GM23248 (cell line): ENCODE measurements at regions not wholly inside any gene's neighbourhood (a gene's known extent, or its start where the extent isn't known, plus 50 kb on each side); places are given as distances from the start of the nearest gene placed in this dataset.

ENCODE experiments used
- DNase-seq: peaks from one replicate; pipeline ENCODE4 v3.0.0-alpha.2; 2015
- H2AFZ ChIP-seq: fragments of 200-600 bp; sonication (generic); 2 replicates; pipeline ENCODE4 v1.6.1; 2016; ENCODE audit warnings: antibody characterized with exemption
- H3F3A ChIP-seq: fragments of 200-600 bp; sonication (generic); 2 replicates; pipeline ENCODE4 v1.6.1; 2016; ENCODE audit warnings: mild to moderate bottlenecking, antibody characterized with exemption, mixed run types; ENCODE audit not compliant: insufficient read depth
- H3K27ac ChIP-seq: fragments of 200-600 bp; sonication (generic); 2 replicates; pipeline ENCODE4 v1.5.1; 2016; ENCODE audit warnings: mild to moderate bottlenecking
- H3K27me3 ChIP-seq: fragments of 200-600 bp; sonication (generic); replicated peaks from 2 replicates; pipeline ENCODE4 v1.6.1; 2016; ENCODE audit warnings: mild to moderate bottlenecking; ENCODE audit not compliant: insufficient read depth
- H3K36me3 ChIP-seq: fragments of 200-600 bp; sonication (generic); 2 replicates; pipeline ENCODE4 v1.6.1; 2016; ENCODE audit warnings: low read depth, mild to moderate bottlenecking
- H3K4me1 ChIP-seq: fragments of 200-600 bp; sonication (generic); 2 replicates; pipeline ENCODE4 v1.6.1; 2016; ENCODE audit warnings: mild to moderate bottlenecking; ENCODE audit not compliant: insufficient read depth
- H3K4me2 ChIP-seq: fragments of 200-600 bp; sonication (generic); one replicate; pipeline ENCODE4 v1.6.1; 2016; ENCODE audit warnings: mild to moderate bottlenecking; ENCODE audit not compliant: unreplicated experiment
- H3K4me3 ChIP-seq: fragments of 200-600 bp; sonication (generic); 2 replicates; pipeline ENCODE4 v1.5.1; 2016; ENCODE audit warnings: mild to moderate bottlenecking
- H3K79me2 ChIP-seq: fragments of 200-600 bp; sonication (generic); 2 replicates; pipeline ENCODE4 v1.6.1; 2016; ENCODE audit warnings: mild to moderate bottlenecking; ENCODE audit not compliant: insufficient read depth
- H3K9ac ChIP-seq: fragments of 200-600 bp; sonication (generic); 2 replicates; pipeline ENCODE4 v1.6.1; 2016; ENCODE audit warnings: mild to moderate bottlenecking
- H3K9me2 ChIP-seq: fragments of 200-600 bp; sonication (generic); 2 replicates; pipeline ENCODE4 v1.6.1; 2016; ENCODE audit warnings: mixed run types, mild to moderate bottlenecking, moderate library complexity; ENCODE audit not compliant: insufficient read depth
- H3K9me3 ChIP-seq: fragments of 200-600 bp; sonication (generic); one replicate; pipeline ENCODE4 v1.6.1; 2017; ENCODE audit warnings: low read depth
- H4K20me1 ChIP-seq: fragments of 200-600 bp; sonication (generic); 2 replicates; pipeline ENCODE4 v1.6.0; 2016; ENCODE audit not compliant: insufficient read depth
- EZH2 ChIP-seq: fragments of 200-600 bp; sonication (generic); IDR thresholded peaks from 2 replicates; pipeline ENCODE4 v1.6.1; 2018; ENCODE audit warnings: antibody characterized with exemption, mild to moderate bottlenecking; ENCODE audit not compliant: insufficient read depth, poor library complexity, severe bottlenecking
- EZH2phosphoT487 ChIP-seq: fragments of 200-600 bp; sonication (generic); IDR thresholded peaks from 2 replicates; pipeline ENCODE4 v1.6.1; 2018; ENCODE audit warnings: antibody characterized with exemption, moderate library complexity, mild to moderate bottlenecking, low read depth; ENCODE audit not compliant: insufficient read depth
- WGBS, 2 experiments: methylation state at CpG; one replicate each; pipeline ENCODE4 v1.1.6; 2015 to 2017; ENCODE audit warnings: low lambda C conversion rate in 2 of 2, low coverage in 1 of 2; ENCODE audit errors: missing lambda C conversion rate in 2 of 2; 5-methylcytosine and 5-hydroxymethylcytosine counted together
- in situ Hi-C: fragments of 300-500 bp; cut with MboI; formaldehyde crosslinking; loops from 2 replicates; pipeline ENCODE4 v1.15.0; 2020

DNA sequence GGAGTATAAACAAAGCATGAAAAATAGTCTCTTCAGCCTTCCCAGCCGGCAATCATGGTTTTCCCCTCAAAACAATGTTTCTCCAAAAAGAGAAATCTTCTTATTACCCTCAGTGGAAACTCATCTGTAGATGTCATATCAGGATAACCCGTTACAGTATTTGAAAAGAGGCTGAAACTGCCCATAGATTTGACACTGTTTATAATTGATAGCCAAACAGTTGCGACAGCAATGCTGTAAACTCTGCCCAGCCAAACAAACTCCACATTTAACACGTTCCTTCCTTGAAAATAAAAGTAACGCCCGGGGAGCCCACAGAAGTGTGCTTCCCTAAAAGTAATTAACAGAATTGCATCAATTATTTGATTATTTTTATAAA lies 201.3 kb upstream of the FOXN3 start:
- peak overlapping the region; percentile 91 for H3K4me3 ChIP-seq
- peaks cover 13% of the 10 kb centered on the region for H3K4me1 ChIP-seq
- H3K9me3 ChIP-seq = no peaks in the 10 kb centered on the region
- H3K4me2 ChIP-seq = peak overlapping the region; percentile 94
- no peaks in the 10 kb centered on the region for H3K9me2 ChIP-seq
- no peak for TF ChIP-seq EZH2phosphoT487
- TF ChIP-seq EZH2 = no peak
- no peaks in the 10 kb centered on the region for H4K20me1 ChIP-seq
- peak overlapping the region; percentile 86 for H3K27ac ChIP-seq
- in situ Hi-C loops = no loop called here
- peaks cover 13% of the 10 kb centered on the region; the same call in 1 of the 2 replicates for H3F3A ChIP-seq
- peak; percentile 64 for DNase-seq
- 0 to 1% methylated on average over 6 of the region's 6 CpGs for WGBS, 2 experiments
- H3K36me3 ChIP-seq = no peaks in the 10 kb centered on the region
- H2AFZ ChIP-seq = peak overlapping the region; percentile 95
- peak overlapping the region; percentile 91 for H3K9ac ChIP-seq
- H3K79me2 ChIP-seq = peaks cover 37% of the 10 kb centered on the region
- no peaks in the 10 kb centered on the region for H3K27me3 ChIP-seq

DNA sequence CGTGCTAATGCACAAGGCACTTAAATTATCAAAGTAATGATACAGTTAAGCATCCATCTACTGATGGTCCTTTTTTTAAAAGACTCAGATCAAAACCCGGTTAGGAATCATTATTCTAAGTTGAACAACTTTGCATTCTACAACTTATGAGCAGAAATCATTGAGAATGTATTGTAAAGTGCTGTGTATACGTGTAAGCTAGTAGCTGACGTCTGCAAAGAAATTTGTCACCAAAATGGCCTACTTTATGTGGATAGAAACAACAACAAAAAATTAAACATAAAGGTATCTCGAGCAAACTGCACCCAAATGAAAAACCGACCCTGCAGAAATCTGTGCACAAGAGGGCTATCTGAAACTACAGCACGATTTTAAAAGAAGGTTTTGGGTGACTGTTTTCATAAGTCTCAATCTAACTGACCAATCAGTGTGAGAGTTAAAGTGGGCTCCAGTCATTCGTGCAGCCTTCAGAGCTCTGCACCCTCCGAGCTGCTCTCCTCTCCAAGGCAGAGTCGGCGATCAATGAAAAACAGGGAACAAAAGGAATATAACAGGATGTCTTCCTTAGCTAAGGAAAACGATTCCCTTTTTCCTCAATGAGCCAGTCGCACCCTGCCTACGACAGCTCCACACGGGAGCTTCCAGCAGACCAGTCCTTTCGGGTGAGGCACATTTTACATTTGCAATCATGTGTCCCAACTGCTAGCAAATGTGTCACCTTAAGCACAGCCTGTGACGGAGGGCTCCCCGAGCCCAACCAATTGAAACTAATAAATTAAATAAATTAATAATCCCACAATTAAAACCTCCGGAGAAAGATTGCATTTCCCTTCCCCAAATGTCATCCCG lies 200.7 kb upstream of the FOXN3 start:
- in situ Hi-C loops = no loop called here

DNA sequence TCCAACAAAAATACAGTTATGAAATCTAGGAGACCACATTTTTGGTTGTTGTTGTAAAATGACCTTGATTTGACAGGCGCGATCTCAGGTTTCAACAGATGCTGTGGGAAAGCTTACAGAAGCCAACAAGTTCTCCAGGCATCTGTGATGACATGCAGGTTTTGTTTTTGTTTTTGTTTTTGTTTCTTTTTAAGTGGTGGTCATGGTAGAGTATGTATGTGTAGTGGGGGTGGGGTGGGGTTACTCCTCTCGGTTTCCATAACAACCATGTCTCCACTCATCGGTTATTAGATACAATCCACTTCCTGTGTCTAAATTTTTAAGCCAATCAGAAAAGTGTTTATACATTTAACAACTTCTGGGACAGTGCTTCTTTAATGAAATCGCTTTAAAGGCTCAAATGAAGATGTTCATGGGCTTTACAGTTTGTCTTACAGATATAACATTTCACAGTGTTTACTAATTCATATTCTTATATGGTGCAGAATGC lies 199.9 kb upstream of the FOXN3 start:
- H3K36me3 ChIP-seq = no peaks in the 10 kb centered on the region
- H3K79me2 ChIP-seq = peaks cover 52% of the 10 kb centered on the region
- H4K20me1 ChIP-seq = no peaks in the 10 kb centered on the region
- peaks cover 13% of the 10 kb centered on the region; the same call in 1 of the 2 replicates for H3F3A ChIP-seq
- in situ Hi-C loops = no loop called here
- WGBS, 2 experiments = 48 to 50% methylated on average over 5 of the region's 5 CpGs
- TF ChIP-seq EZH2 (no peak), EZH2phosphoT487 (no peak)
- peak overlapping the region; percentile 91 for H3K4me3 ChIP-seq
- no peaks in the 10 kb centered on the region for H3K9me2 ChIP-seq
- H2AFZ ChIP-seq = peak overlapping the region; percentile 95
- H3K27me3 ChIP-seq = no peaks in the 10 kb centered on the region
- no peaks in the 10 kb centered on the region for H3K9me3 ChIP-seq
- peak overlapping the region; percentile 94 for H3K4me2 ChIP-seq
- DNase-seq = peak; percentile 62
- H3K27ac ChIP-seq = peak overlapping the region; percentile 86
- peak overlapping the region; percentile 91 for H3K9ac ChIP-seq
- H3K4me1 ChIP-seq = peaks cover 13% of the 10 kb centered on the region

More for the DNA sequence above, 200.7 kb upstream of the FOXN3 start:
- Histone ChIP-seq H3K4me2 (peak overlapping the region; percentile 94), H3K9me3 (no peaks in the 10 kb centered on the region), H3K4me3 (peak overlapping the region; percentile 91), H3K36me3 (no peaks in the 10 kb centered on the region), H4K20me1 (no peaks in the 10 kb centered on the region), H3K9me2 (no peaks in the 10 kb centered on the region), H2AFZ (peak overlapping the region; percentile 95), H3K9ac (peak overlapping the region; percentile 91), H3K27ac (peak overlapping the region; percentile 86), H3F3A (peaks cover 13% of the 10 kb centered on the region; the same call in 1 of the 2 replicates), H3K27me3 (no peaks in the 10 kb centered on the region), H3K4me1 (peaks cover 13% of the 10 kb centered on the region), H3K79me2 (peaks cover 44% of the 10 kb centered on the region)
- TF ChIP-seq EZH2 = no peak
- TF ChIP-seq EZH2phosphoT487 = no peak
- 2% methylated on average over 20 of the region's 20 CpGs for WGBS, 2 experiments
- peak; percentile 76 for DNase-seq

DNA sequence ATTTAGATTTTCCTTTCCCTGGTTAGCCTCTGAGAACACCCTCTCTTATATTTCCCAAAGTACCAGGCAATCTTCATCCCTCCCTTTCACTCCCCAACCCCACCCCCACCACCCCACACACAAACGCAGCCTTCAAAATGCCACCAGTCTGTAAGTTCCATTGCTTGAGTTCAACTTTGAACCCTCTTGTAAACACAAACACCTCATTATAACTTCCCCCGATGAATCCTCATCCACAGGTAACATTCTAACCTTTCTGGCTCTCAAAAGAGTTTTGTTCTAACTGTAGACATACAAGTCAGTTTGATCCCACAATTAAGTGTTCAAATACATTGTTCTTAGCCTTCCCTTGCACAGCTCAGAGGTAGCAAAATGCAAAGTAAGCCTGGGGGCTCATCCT lies 199.4 kb upstream of the FOXN3 start:
- Histone ChIP-seq H3K9me2 (no peaks in the 10 kb centered on the region), H2AFZ (no peak overlapping the region), H3K9ac (peak overlapping the region; percentile 91; the same call in 1 of the 2 replicates), H3K4me2 (peak overlapping the region; percentile 94), H3K27me3 (no peaks in the 10 kb centered on the region), H3K36me3 (no peaks in the 10 kb centered on the region), H3K9me3 (no peaks in the 10 kb centered on the region), H3K27ac (peak overlapping the region; percentile 86; the same call in 1 of the 2 replicates), H3K79me2 (peaks cover 54% of the 10 kb centered on the region), H3K4me1 (peaks cover 13% of the 10 kb centered on the region), H3K4me3 (no peak overlapping the region), H3F3A (peaks cover 13% of the 10 kb centered on the region; the same call in 1 of the 2 replicates), H4K20me1 (no peaks in the 10 kb centered on the region)
- WGBS, 2 experiments = 96 to 100% methylated on average over 2 of the region's 2 CpGs
- in situ Hi-C loops = no loop called here
- no peak for TF ChIP-seq EZH2
- TF ChIP-seq EZH2phosphoT487 = no peak
- DNase-seq = no peak
